A673 (cell line): ENCODE measurements at regions not wholly inside any gene's neighbourhood (a gene's known extent, or its start where the extent isn't known, plus 50 kb on each side); places are given as distances from the start of the nearest gene placed in this dataset.

Source experiments
- CTCF ChIP-seq: fragments of 300-800, 200-600 bp; sonication (generic); conservative IDR thresholded peaks from 2 replicates; pipeline ENCODE4 v1.5.1; 2017; ENCODE audit warnings: low read depth, mild to moderate bottlenecking, antibody characterized with exemption, low read length, moderate library complexity, mixed read lengths
- EZH2 ChIP-seq: fragments of 200-600 bp; sonication (generic); IDR thresholded peaks from 2 replicates; pipeline ENCODE4 v1.6.1; 2017; ENCODE audit warnings: borderline replicate concordance, low read depth, mild to moderate bottlenecking, mixed read lengths, antibody characterized with exemption, low read length; ENCODE audit not compliant: poor library complexity, severe bottlenecking

- no peak for TF ChIP-seq CTCF
- TF ChIP-seq EZH2 = no peak
Measured at GRCh38 chr10:89929282-89930026, 228.1 kb downstream of the KIF20B start.
